ENCODE measurements at regions not wholly inside any gene's neighbourhood (a gene's known extent, or its start where the extent isn't known, plus 50 kb on each side); places are given as distances from the start of the nearest gene placed in this dataset.

- TF ChIP-seq BCL11A (IDR thresholded peaks at IDR 0.05; ENCODE audit: low read depth, low read length) (no peak), ZNF687 (IDR thresholded peaks at IDR 0.05) (no peak), CTCF (IDR thresholded peaks at IDR 0.05 in 2 of 3, conservative IDR thresholded peaks at IDR 0.05 in 1 of 3; ENCODE audit: control insufficient read depth in 2 of 3, extremely low read depth in 1 of 3, insufficient read depth in 1 of 3, low read depth in 3 of 3, low read length in 3 of 3) (no peak), CUX1 (IDR thresholded peaks at IDR 0.05; ENCODE audit: insufficient replicate concordance, low read depth, low read length) (no peak), KDM1A (IDR thresholded peaks at IDR 0.05; ENCODE audit: borderline replicate concordance) (no peak), NRF1 (conservative IDR thresholded peaks at IDR 0.05; ENCODE audit: low read depth, low read length) (no peak), POLR2AphosphoS5 (IDR thresholded peaks at IDR 0.05; ENCODE audit: low read length) (no peak), TBL1XR1 (IDR thresholded peaks at IDR 0.05; ENCODE audit: low read depth, low read length) (no peak)
Observed at GRCh38 chr1:104874044-104874443, 1124.3 kb downstream of the AMY1C start.

Measured in GM12878 (cell line).